ENCODE measurements at regions not wholly inside any gene's neighbourhood (a gene's known extent, or its start where the extent isn't known, plus 50 kb on each side); places are given as distances from the start of the nearest gene placed in this dataset.

DNA sequence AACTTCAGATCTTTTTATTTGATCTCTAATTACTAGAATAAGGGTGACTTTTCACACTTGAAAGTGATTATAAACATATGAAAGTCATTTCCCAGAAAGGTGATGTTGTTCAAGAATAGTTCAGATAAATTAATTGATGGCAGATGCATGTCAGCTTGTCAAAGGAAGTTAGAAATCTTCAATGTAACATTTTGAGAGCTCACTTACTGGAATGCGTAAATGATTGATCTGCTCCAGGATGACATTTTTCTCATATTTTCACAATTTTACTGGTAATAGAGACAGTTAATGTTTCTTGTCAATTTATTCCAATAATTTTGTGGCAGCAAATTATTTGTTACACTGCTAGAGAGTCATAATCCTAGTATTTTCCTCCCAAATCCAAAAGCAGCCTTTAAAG lies 424.2 kb downstream of the PLA2G4A start:
- H3K9me2 ChIP-seq (ENCODE audit: insufficient read depth, low read length): no peaks in the 10 kb centered on the region
- H4K20me1 ChIP-seq (ENCODE audit: insufficient read depth): no peaks in the 10 kb centered on the region
- H3K27me3 ChIP-seq (ENCODE audit: insufficient read depth, low read depth, low read length): no peaks in the 10 kb centered on the region
- H3K79me2 ChIP-seq (replicated peaks; ENCODE audit: insufficient read depth, low read length): no peaks in the 10 kb centered on the region
- H3K9ac ChIP-seq (ENCODE audit: low read length): no peak overlapping the region
- H3K9me3 ChIP-seq (ENCODE audit: low read length): no peaks in the 10 kb centered on the region
- no peak overlapping the region for H3K4me3 ChIP-seq (ENCODE audit: low read length)
- no peaks in the 10 kb centered on the region for H3F3A ChIP-seq (ENCODE audit: insufficient read depth, low read length, poor library complexity, severe bottlenecking)
- no peak overlapping the region for H3K27ac ChIP-seq (ENCODE audit: low read length)
- H3K36me3 ChIP-seq (ENCODE audit: insufficient read depth, low read length): no peaks in the 10 kb centered on the region
- no peak overlapping the region for H3K4me2 ChIP-seq (ENCODE audit: low read length)
- no peak overlapping the region for H2AFZ ChIP-seq (ENCODE audit: low read depth, low read length)
- TF ChIP-seq TAF1 (IDR thresholded peaks at IDR 0.05; ENCODE audit: low read depth) (no peak), POLR2AphosphoS5 (IDR thresholded peaks at IDR 0.05) (peak; percentile 68), EP300 (conservative IDR thresholded peaks at IDR 0.05; ENCODE audit: poor library complexity, severe bottlenecking) (peak; percentile 96), EZH2 (IDR thresholded peaks at IDR 0.05; ENCODE audit: borderline replicate concordance, insufficient read depth, low read length, poor library complexity, severe bottlenecking) (no peak)
- TF ChIP-seq, protein P1, sequence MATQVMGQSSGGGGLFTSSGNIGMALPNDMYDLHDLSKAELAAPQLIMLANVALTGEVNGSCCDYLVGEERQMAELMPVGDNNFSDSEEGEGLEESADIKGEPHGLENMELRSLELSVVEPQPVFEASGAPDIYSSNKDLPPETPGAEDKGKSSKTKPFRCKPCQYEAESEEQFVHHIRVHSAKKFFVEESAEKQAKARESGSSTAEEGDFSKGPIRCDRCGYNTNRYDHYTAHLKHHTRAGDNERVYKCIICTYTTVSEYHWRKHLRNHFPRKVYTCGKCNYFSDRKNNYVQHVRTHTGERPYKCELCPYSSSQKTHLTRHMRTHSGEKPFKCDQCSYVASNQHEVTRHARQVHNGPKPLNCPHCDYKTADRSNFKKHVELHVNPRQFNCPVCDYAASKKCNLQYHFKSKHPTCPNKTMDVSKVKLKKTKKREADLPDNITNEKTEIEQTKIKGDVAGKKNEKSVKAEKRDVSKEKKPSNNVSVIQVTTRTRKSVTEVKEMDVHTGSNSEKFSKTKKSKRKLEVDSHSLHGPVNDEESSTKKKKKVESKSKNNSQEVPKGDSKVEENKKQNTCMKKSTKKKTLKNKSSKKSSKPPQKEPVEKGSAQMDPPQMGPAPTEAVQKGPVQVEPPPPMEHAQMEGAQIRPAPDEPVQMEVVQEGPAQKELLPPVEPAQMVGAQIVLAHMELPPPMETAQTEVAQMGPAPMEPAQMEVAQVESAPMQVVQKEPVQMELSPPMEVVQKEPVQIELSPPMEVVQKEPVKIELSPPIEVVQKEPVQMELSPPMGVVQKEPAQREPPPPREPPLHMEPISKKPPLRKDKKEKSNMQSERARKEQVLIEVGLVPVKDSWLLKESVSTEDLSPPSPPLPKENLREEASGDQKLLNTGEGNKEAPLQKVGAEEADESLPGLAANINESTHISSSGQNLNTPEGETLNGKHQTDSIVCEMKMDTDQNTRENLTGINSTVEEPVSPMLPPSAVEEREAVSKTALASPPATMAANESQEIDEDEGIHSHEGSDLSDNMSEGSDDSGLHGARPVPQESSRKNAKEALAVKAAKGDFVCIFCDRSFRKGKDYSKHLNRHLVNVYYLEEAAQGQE (IDR thresholded peaks at IDR 0.05; ENCODE audit: borderline replicate concordance): peak; percentile 25

DNA sequence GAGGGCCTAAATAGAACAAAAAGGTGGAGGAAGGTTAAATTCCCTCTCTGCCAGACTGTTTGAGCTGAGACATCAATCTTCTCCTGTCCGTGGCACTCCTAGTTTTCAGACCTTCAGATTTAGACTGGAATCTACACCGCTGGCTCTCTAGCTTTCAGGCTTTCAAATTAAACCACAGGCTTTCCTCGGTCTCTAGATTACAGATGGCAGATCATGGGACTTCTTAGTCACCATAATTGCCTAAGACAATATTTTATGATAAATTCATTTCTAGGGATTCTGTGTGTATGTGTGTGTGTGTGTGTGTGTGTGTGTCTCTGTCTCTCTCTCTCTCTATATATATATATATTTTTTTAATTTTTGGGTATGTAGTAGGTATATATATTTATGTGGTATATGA lies 428.7 kb downstream of the PLA2G4A start:
- Histone ChIP-seq H3K27me3 (ENCODE audit: insufficient read depth, low read depth, low read length) (no peaks in the 10 kb centered on the region), H3K27ac (ENCODE audit: low read length) (no peak overlapping the region), H3K36me3 (ENCODE audit: insufficient read depth, low read length) (no peaks in the 10 kb centered on the region), H3F3A (ENCODE audit: insufficient read depth, low read length, poor library complexity, severe bottlenecking) (no peaks in the 10 kb centered on the region), H3K9ac (ENCODE audit: low read length) (no peak overlapping the region), H3K9me3 (ENCODE audit: low read length) (no peaks in the 10 kb centered on the region), H3K79me2 (replicated peaks; ENCODE audit: insufficient read depth, low read length) (no peaks in the 10 kb centered on the region), H2AFZ (ENCODE audit: low read depth, low read length) (no peak overlapping the region), H3K4me3 (ENCODE audit: low read length) (no peak overlapping the region), H3K4me2 (ENCODE audit: low read length) (no peak overlapping the region), H4K20me1 (ENCODE audit: insufficient read depth) (no peaks in the 10 kb centered on the region), H3K9me2 (ENCODE audit: insufficient read depth, low read length) (no peaks in the 10 kb centered on the region)
- TF ChIP-seq MXI1 (conservative IDR thresholded peaks at IDR 0.05; ENCODE audit: poor library complexity, severe bottlenecking) (no peak), TAF1 (IDR thresholded peaks at IDR 0.05; ENCODE audit: low read depth) (no peak), SMC3 (conservative IDR thresholded peaks at IDR 0.05; ENCODE audit: poor library complexity) (no peak), EZH2 (IDR thresholded peaks at IDR 0.05; ENCODE audit: borderline replicate concordance, insufficient read depth, low read length, poor library complexity, severe bottlenecking) (no peak), EP300 (conservative IDR thresholded peaks at IDR 0.05; ENCODE audit: poor library complexity, severe bottlenecking) (no peak)
- TF ChIP-seq, protein P2, sequence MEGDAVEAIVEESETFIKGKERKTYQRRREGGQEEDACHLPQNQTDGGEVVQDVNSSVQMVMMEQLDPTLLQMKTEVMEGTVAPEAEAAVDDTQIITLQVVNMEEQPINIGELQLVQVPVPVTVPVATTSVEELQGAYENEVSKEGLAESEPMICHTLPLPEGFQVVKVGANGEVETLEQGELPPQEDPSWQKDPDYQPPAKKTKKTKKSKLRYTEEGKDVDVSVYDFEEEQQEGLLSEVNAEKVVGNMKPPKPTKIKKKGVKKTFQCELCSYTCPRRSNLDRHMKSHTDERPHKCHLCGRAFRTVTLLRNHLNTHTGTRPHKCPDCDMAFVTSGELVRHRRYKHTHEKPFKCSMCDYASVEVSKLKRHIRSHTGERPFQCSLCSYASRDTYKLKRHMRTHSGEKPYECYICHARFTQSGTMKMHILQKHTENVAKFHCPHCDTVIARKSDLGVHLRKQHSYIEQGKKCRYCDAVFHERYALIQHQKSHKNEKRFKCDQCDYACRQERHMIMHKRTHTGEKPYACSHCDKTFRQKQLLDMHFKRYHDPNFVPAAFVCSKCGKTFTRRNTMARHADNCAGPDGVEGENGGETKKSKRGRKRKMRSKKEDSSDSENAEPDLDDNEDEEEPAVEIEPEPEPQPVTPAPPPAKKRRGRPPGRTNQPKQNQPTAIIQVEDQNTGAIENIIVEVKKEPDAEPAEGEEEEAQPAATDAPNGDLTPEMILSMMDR (IDR thresholded peaks at IDR 0.05; ENCODE audit: poor library complexity, severe bottlenecking): no peak
- TF ChIP-seq, protein P1 (IDR thresholded peaks at IDR 0.05; ENCODE audit: borderline replicate concordance): no peak
